HG03571 (cell line): ENCODE measurements at regions not wholly inside any gene's neighbourhood (a gene's known extent, or its start where the extent isn't known, plus 50 kb on each side); places are given as distances from the start of the nearest gene placed in this dataset.

Source experiments
- ATAC-seq: cut with Tn5 transposase; IDR thresholded peaks from one replicate; pipeline ENCODE4 v1.9.1; 2021; ENCODE audit not compliant: unreplicated experiment

DNA sequence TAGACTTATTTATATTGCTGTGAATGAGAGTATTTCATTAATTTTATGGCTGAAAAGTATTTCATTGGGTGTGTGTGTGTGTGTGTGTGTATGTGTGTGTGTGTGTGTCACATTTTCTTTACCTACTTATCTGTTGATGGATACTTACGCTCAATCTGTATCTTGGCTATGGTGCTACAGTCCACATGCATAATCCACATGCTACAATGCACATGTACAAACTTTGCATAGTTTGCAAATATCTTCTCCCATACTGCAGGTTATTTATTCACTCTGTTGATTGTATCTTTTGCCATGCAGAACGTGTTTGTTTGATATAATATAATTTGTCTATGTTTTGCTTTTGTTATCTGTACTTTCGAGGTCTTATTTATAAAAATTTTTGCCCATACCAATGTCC lies 167.8 kb downstream of the RAB28 start:
- ATAC-seq: no peak

- ATAC-seq: no peak
Observed at GRCh38 chr4:13313856-13314255, 170.3 kb downstream of the RAB28 start.

DNA sequence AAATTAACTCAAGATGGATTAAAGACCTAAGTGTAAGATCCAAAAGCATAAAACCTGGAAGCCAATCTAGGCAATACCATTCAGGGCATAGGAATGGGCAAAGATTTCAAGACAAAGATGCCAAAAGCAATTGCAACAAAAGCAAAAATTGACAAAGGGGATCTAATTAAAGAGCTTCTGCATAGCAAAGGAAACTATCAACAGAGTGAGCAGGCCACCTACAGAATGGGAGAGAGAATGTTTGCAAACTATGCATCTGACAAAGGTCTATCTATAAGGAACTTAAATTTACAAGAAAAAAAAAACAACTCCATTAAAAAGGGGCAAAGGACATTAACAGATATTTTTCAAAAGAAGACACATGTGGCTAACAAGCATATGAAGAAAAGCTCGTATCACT lies 171.9 kb downstream of the RAB28 start:
- no peak for ATAC-seq

DNA sequence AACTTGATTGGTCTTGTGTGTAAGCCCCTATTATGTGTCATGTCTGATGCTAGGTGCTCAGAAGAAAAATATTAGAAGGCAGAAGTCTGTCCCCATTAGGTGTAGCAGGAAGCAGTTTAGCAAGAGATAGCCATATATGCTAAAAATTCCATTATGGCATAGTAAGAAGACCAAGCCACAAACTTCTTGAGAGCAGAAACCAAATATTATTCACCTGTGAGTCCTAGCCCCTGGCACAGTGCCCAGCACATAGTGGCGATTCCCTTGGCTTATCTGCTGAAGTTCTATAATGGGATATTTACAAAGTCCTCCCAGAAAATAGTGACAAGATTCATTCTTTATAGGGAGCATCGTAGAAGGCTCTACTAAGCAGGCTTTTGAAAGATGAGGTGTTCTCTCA lies 174.4 kb downstream of the RAB28 start:
- no peak for ATAC-seq

DNA sequence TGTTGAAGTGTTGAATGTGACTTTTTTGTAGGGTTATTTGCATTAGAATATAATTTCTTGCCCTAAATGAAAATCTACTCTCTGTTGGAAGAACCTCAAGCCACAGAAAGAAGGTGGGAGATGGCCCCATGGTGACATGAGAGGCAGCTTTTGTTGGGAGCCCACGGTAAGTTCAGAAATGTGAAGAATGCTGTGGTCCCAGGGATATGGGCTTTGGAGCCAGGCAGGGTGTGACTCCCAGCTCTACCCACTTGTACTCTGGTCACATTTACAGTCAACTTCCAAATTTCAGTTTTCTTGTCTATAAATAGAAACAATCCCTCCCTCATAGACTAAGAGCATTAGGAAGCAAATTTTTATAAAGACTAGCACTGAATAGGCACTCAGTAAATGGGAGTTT lies 177.8 kb downstream of the RAB28 start:
- ATAC-seq: no peak

DNA sequence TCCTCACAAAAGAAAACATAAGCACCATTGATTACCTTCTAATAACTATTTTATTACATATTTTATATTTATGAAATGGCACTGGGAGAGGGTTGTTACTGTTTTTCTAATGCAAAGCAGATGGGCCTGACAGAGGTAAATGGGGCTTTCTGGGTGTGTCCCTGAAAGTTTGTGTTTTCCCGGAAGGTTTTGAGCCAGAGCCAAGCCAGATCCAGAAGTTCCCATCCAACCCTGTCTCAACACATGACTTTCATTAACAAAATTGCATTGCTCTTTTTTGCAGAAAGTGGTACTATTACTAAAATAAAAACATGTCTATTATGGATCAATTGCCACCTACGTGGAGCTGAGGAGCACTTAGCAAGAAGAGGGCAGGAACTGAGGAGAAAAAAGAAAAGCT lies 181.3 kb downstream of the RAB28 start:
- no peak for ATAC-seq

DNA sequence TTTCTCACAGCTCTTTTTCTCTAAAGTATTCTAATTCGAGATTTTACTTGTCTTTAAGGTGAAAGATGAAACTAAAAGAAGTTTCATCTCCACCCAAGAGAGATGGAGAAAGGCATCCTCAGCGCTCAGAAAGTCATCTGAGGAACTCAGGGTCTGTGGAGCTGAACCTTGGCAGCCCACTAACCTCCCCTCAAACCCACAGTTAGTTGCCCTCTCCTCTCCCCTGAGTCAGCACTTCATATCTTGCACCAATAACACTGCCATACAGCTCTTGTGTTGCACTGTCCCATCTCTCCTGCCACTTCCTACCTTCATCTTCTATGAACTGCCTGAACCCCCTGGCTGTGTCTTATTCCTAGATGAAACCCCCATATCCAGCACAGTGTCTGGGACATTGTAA lies 184.8 kb downstream of the RAB28 start:
- ATAC-seq: no peak

- ATAC-seq: no peak
Observed at GRCh38 chr4:13298655-13299054, 185.5 kb downstream of the RAB28 start.

- ATAC-seq: no peak
Observed at GRCh38 chr4:13296986-13297385, 187.2 kb downstream of the RAB28 start.

- no peak for ATAC-seq
Observed at GRCh38 chr4:13294961-13295605, 189.1 kb downstream of the RAB28 start.

DNA sequence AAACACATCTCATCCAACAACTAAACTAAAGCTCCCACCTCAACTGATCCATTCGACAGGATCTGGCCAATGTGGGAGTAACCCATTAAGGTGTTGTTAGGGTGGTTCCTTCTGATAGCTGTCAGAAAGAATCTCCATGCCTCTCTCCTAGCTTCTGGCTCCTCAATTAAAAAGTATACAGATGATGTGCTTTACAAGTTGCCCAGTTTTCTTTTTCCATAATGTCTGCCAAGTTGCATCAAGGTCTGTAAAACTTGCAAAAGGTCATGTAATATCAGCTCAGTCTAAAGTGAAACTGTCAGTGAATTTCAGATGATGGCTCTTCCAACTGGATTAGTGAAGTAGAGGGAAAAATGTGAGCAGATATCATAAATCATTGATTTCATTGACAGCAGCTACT lies 191.8 kb downstream of the RAB28 start:
- ATAC-seq: no peak

DNA sequence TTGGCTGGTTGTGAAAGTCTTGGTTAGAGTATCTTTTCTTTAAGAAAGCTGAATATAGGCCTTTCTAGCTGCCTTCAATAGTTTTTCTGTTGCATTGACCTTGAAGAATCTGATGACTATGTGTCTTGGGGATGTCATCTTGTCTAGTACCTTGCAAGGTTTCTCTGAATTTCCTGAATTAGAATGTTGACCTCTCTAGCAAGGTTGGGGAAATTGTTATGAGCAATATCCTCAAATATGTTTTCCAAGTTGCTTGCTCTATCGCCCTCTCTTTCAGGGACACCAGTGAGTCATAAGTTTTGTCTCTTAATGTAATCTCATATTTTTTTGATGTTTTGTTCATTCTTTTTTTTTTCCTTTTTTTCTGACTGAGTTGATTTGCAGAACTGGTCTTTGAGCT lies 194.7 kb downstream of the RAB28 start:
- no peak for ATAC-seq

- no peak for ATAC-seq
Observed at GRCh38 chr4:13285336-13285735, 198.8 kb downstream of the RAB28 start.

DNA sequence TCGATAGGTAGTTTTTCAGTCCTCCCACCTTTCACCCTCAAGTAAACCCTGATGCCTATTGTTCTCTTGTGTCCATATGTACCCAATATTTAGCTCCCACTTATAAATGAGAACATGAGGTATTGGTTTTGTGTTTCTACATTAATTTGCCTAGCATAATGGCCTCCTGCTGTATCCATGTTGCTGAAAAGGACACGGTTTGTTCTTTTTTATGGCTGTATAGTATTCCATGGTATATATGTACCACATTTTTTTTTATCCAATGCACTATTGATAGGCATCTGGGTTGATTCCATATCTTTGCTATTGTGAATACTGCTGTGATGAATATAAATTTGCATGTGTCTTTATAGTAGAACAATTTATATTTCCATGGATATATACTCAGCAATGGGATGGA lies 199.2 kb downstream of the RAB28 start:
- no peak for ATAC-seq

- no peak for ATAC-seq
Observed at GRCh38 chr4:13276357-13276756, 207.8 kb downstream of the RAB28 start.

- ATAC-seq: no peak
Observed at GRCh38 chr4:13268703-13269102, 215.4 kb downstream of the RAB28 start.

GRCh38 chr4:13268165-13268564 lies 216.0 kb downstream of the RAB28 start:
- ATAC-seq: no peak

GRCh38 chr4:13267091-13267490 lies 217.0 kb downstream of the RAB28 start:
- no peak for ATAC-seq

DNA sequence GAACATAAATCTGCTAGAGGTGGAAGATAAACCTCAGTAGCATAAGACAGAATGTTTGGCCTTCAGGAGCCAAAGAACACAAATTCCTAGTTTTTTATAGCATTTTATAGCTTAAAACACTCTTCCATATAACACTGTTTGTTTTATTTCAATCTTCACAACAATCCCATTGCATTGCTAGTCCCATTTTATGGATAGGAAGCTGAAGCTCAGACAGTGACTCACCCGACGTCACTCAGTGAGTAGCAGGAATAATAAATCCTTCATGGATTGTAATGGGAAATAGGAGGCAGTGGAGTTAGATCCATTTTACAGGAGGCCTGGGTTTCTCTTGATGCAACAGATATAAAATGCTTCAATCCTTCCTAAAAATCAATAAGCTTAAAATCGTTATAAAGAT lies 217.5 kb downstream of the RAB28 start:
- no peak for ATAC-seq

DNA sequence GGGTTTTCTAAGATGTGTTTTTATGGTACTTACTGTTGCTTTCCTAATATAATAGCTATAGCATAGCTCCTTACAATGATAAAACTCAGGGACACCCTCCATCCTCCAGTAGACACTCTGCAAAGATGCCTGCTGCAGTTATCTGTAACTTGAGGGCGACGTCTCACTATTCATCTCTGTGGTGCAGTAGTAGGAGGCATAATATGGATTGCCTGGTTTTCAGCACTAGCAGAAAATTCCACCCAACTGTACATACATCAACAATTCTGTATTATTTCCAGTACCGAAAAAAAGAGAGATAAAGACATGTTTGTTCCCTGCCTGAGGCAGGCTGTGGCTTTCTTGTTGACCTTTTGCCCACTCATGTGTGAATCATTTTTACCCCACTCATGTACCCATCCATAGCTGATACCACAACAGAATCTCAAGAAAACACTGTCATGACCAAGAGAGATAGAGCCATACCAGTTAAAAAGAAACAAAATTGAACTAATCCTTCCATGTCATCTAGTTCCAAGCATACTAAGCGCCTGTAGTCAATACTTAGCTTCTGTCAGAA lies 220.1 kb downstream of the RAB28 start:
- no peak for ATAC-seq

DNA sequence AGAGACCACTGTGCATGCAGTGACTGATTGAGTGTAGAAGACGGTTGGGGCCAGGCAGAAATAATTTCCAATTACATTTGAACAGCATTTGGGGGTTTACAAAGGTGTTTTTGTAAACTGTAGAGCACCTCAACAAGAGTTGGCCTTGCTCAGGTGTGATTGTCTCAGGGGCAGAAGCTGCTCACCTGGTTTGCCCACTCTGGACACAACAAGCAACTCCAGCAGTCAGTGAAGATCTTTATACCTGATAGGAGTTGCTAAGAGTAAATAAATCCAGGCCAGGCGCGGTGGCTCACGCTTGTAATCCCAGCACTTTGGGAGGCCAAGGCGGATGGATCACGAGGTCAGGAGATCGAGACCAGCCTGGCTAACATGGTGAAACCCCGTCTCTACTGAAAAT lies 221.3 kb downstream of the RAB28 start:
- ATAC-seq: no peak

DNA sequence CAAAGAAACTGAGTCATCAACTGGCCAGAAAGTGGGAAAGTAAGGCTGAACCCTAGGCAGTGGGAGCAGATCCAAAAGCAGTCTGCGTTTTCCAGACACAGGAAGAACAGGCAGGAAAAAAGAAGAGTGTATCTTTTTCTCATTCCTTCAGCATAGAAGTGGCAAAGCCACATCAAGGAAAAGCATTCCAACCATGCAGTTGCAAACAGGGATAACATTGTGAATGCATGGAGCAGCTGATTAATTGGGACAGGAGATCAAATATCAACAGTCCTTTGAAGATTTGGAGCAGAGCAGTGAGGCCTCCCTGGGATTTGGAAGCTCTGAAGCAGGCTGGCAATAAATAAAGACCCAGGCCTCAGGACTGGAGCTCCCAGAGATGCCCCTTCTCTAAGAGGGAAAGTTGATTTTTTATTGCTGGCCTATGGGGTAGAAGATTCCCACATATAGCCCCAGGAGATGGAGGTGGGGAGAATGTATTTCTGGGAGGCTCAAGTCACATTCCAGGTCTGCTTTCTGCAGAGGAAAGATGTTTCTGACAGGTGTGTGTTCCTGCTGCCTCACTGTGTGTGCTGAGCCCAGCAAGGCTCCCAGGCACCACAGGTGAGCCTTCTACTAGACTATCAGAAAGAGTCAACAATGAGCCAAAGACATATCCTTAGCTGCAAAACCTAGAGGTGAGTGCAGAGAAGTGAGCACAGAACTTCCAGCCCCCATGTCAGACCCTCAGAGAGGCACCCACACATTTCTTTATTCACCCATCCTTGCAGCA lies 222.5 kb downstream of the RAB28 start:
- no peak for ATAC-seq

DNA sequence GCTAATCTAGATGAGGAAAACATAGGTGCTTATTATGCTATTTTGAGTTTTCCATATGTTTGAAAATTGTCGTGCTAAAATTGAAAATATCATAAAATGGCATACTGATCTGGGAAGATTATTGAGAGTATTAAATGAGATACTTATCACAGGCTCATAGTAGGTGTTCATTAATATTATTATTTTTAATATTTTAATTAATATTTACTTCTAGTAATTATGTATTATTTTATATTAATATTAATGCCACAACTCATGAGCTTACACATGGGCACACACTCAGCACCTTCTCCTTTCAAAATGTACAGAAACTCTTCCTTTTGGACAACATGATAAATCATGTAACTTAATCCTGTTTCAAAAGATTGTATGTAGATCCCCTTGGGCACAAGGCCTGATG lies 223.6 kb downstream of the RAB28 start:
- ATAC-seq: no peak
